ENCODE measurements at regions not wholly inside any gene's neighbourhood (a gene's known extent, or its start where the extent isn't known, plus 50 kb on each side); places are given as distances from the start of the nearest gene placed in this dataset.
"Not testable (repeated sequence)": the region's sequence is repeated elsewhere in the genome, so short reads cannot be mapped to it uniquely, and the experiment has no call there.

GRCh38 chr7:51446356-51446755 lies 129.7 kb upstream of the COBL start:
- no peaks in the 10 kb centered on the region for H3K36me3 Mint-ChIP-seq (ENCODE audit: low read depth)
- no peaks in the 10 kb centered on the region for H3K27me3 Mint-ChIP-seq (ENCODE audit: low read depth)
- no peak overlapping the region for H3K4me3 Mint-ChIP-seq (ENCODE audit: low read depth)
- DNase-seq (ENCODE audit: low spot score), result no peak
- H3K27ac Mint-ChIP-seq, result no peak overlapping the region
- no peaks in the 10 kb centered on the region for H3K4me1 Mint-ChIP-seq (ENCODE audit: low read depth)
- peaks cover 11% of the 10 kb centered on the region for H3K9me3 Mint-ChIP-seq
- intact Hi-C loops (cut with micrococcal nuclease), result no loop called here

GRCh38 chr7:51444936-51445335 lies 128.3 kb upstream of the COBL start:
- Mint-ChIP-seq H3K27ac (no peak overlapping the region), H3K27me3 (ENCODE audit: low read depth) (no peaks in the 10 kb centered on the region), H3K4me1 (ENCODE audit: low read depth) (no peaks in the 10 kb centered on the region), H3K9me3 (peaks cover 11% of the 10 kb centered on the region), H3K4me3 (ENCODE audit: low read depth) (no peak overlapping the region), H3K36me3 (ENCODE audit: low read depth) (no peaks in the 10 kb centered on the region)
- DNase-seq (ENCODE audit: low spot score), result no peak
- intact Hi-C loops (cut with micrococcal nuclease), result no loop called here

- no peaks in the 10 kb centered on the region for H3K9me3 Mint-ChIP-seq
- H3K27ac Mint-ChIP-seq, result no peak overlapping the region
- H3K27me3 Mint-ChIP-seq (ENCODE audit: low read depth), result no peaks in the 10 kb centered on the region
- intact Hi-C loops (cut with micrococcal nuclease), result no loop called here
- no peaks in the 10 kb centered on the region for H3K36me3 Mint-ChIP-seq (ENCODE audit: low read depth)
- H3K4me3 Mint-ChIP-seq (ENCODE audit: low read depth), result no peak overlapping the region
- H3K4me1 Mint-ChIP-seq (ENCODE audit: low read depth), result no peaks in the 10 kb centered on the region
- DNase-seq (ENCODE audit: low spot score), result no peak
These were observed 114.0 kb upstream of the COBL start for GRCh38 chr7:51430480-51431086.

GRCh38 chr7:51428217-51428887 lies 111.7 kb upstream of the COBL start:
- Mint-ChIP-seq H3K9me3 (no peaks in the 10 kb centered on the region), H3K27me3 (ENCODE audit: low read depth) (no peaks in the 10 kb centered on the region), H3K4me1 (ENCODE audit: low read depth) (no peaks in the 10 kb centered on the region), H3K27ac (no peak overlapping the region), H3K36me3 (ENCODE audit: low read depth) (no peaks in the 10 kb centered on the region), H3K4me3 (ENCODE audit: low read depth) (no peak overlapping the region)
- intact Hi-C loops (cut with micrococcal nuclease), result no loop called here
- DNase-seq (ENCODE audit: low spot score), result no peak

- Mint-ChIP-seq H3K4me1 (ENCODE audit: low read depth) (no peaks in the 10 kb centered on the region), H3K9me3 (no peaks in the 10 kb centered on the region), H3K27ac (no peak overlapping the region), H3K4me3 (ENCODE audit: low read depth) (no peak overlapping the region), H3K36me3 (ENCODE audit: low read depth) (no peaks in the 10 kb centered on the region), H3K27me3 (ENCODE audit: low read depth) (no peaks in the 10 kb centered on the region)
- intact Hi-C loops (cut with micrococcal nuclease), result no loop called here
- no peak for DNase-seq (ENCODE audit: low spot score)
These were observed 109.6 kb upstream of the COBL start for GRCh38 chr7:51426163-51426562.

- H3K36me3 Mint-ChIP-seq (ENCODE audit: low read depth); H3K27ac Mint-ChIP-seq; DNase-seq (ENCODE audit: low spot score); H3K27me3 Mint-ChIP-seq (ENCODE audit: low read depth); intact Hi-C loops (cut with micrococcal nuclease); H3K9me3 Mint-ChIP-seq; H3K4me1 Mint-ChIP-seq (ENCODE audit: low read depth); H3K4me3 Mint-ChIP-seq (ENCODE audit: low read depth): not testable (repeated sequence)
These were observed 93.3 kb upstream of the COBL start for GRCh38 chr7:51409934-51410333.

- H3K27ac Mint-ChIP-seq; H3K9me3 Mint-ChIP-seq; H3K27me3 Mint-ChIP-seq (ENCODE audit: low read depth): not testable (repeated sequence)
These were observed 81.0 kb upstream of the COBL start for GRCh38 chr7:51397608-51398007.

GRCh38 chr7:51393003-51393402 lies 76.4 kb upstream of the COBL start:
- H3K4me1 Mint-ChIP-seq (ENCODE audit: low read depth); H3K27me3 Mint-ChIP-seq (ENCODE audit: low read depth); DNase-seq (ENCODE audit: low spot score); intact Hi-C loops (cut with micrococcal nuclease); H3K36me3 Mint-ChIP-seq (ENCODE audit: low read depth); H3K4me3 Mint-ChIP-seq (ENCODE audit: low read depth); H3K9me3 Mint-ChIP-seq; H3K27ac Mint-ChIP-seq: not testable (repeated sequence)

More at GRCh38 chr7:51397608-51398007, 81.0 kb upstream of the COBL start:
- H3K4me3 Mint-ChIP-seq (ENCODE audit: low read depth); H3K36me3 Mint-ChIP-seq (ENCODE audit: low read depth); DNase-seq (ENCODE audit: low spot score); intact Hi-C loops (cut with micrococcal nuclease); H3K4me1 Mint-ChIP-seq (ENCODE audit: low read depth): not testable (repeated sequence)

GRCh38 chr7:51389952-51390351 lies 73.3 kb upstream of the COBL start:
- H3K27me3 Mint-ChIP-seq (ENCODE audit: low read depth); H3K36me3 Mint-ChIP-seq (ENCODE audit: low read depth); H3K4me1 Mint-ChIP-seq (ENCODE audit: low read depth); H3K27ac Mint-ChIP-seq; DNase-seq (ENCODE audit: low spot score); H3K4me3 Mint-ChIP-seq (ENCODE audit: low read depth); intact Hi-C loops (cut with micrococcal nuclease); H3K9me3 Mint-ChIP-seq: not testable (repeated sequence)

- intact Hi-C loops (cut with micrococcal nuclease); DNase-seq (ENCODE audit: low spot score); H3K27ac Mint-ChIP-seq; H3K4me1 Mint-ChIP-seq (ENCODE audit: low read depth); H3K9me3 Mint-ChIP-seq; H3K4me3 Mint-ChIP-seq (ENCODE audit: low read depth); H3K36me3 Mint-ChIP-seq (ENCODE audit: low read depth); H3K27me3 Mint-ChIP-seq (ENCODE audit: low read depth): not testable (repeated sequence)
These were observed 72.7 kb upstream of the COBL start for GRCh38 chr7:51389216-51389812.

- DNase-seq (ENCODE audit: low spot score); H3K9me3 Mint-ChIP-seq; H3K27ac Mint-ChIP-seq; H3K4me3 Mint-ChIP-seq (ENCODE audit: low read depth); H3K4me1 Mint-ChIP-seq (ENCODE audit: low read depth); intact Hi-C loops (cut with micrococcal nuclease); H3K36me3 Mint-ChIP-seq (ENCODE audit: low read depth); H3K27me3 Mint-ChIP-seq (ENCODE audit: low read depth): not testable (repeated sequence)
These were observed 71.6 kb upstream of the COBL start for GRCh38 chr7:51388241-51388640.

- H3K27me3 Mint-ChIP-seq (ENCODE audit: low read depth); DNase-seq (ENCODE audit: low spot score); H3K9me3 Mint-ChIP-seq; H3K4me3 Mint-ChIP-seq (ENCODE audit: low read depth); H3K27ac Mint-ChIP-seq; intact Hi-C loops (cut with micrococcal nuclease); H3K4me1 Mint-ChIP-seq (ENCODE audit: low read depth); H3K36me3 Mint-ChIP-seq (ENCODE audit: low read depth): not testable (repeated sequence)
These were observed 70.4 kb upstream of the COBL start for GRCh38 chr7:51386806-51387568.

GRCh38 chr7:51386184-51386583 lies 69.6 kb upstream of the COBL start:
- H3K4me3 Mint-ChIP-seq (ENCODE audit: low read depth); H3K36me3 Mint-ChIP-seq (ENCODE audit: low read depth); DNase-seq (ENCODE audit: low spot score): not testable (repeated sequence)

More at GRCh38 chr7:51386184-51386583, 69.6 kb upstream of the COBL start:
- H3K9me3 Mint-ChIP-seq; intact Hi-C loops (cut with micrococcal nuclease); H3K4me1 Mint-ChIP-seq (ENCODE audit: low read depth); H3K27me3 Mint-ChIP-seq (ENCODE audit: low read depth); H3K27ac Mint-ChIP-seq: not testable (repeated sequence)

Measured in activated T-helper 2 cell treated with anti-CD3 and anti-CD28 coated beads, Interferon-gamma antibody, Interleukin-2, Interleukin-4, amounts not matched to agents 10 μg/mL and 5 μg/mL and 100 μg/mL, durations not matched to agents 14 hours and 24 hours and 36 hours (primary cell).